H1 (cell line): ENCODE measurements at regions not wholly inside any gene's neighbourhood (a gene's known extent, or its start where the extent isn't known, plus 50 kb on each side); places are given as distances from the start of the nearest gene placed in this dataset.

Source experiments
- CTCF ChIA-PET: fragments of 300-600 bp; sonication (Branson Sonifier 250); formaldehyde crosslinking; loops from one replicate; lab custom pipeline; 2021; ENCODE audit not compliant: partially characterized antibody; lab: Charles Lee
- POLR2A ChIA-PET: fragments of 300-600 bp; sonication (Branson Sonifier 250); formaldehyde crosslinking; loops from one replicate; lab custom pipeline; 2021; ENCODE audit warnings: inconsistent platforms; ENCODE audit not compliant: partially characterized antibody; lab: Charles Lee
- DNase-seq, 2 experiments: peaks; one replicate each; pipeline versions ENCODE4 v3.0.0 to v3.0.0-alpha.2; 2010 to 2022; ENCODE audit warnings: low spot score in 2 of 2, low read depth in 1 of 2, mixed read lengths in 1 of 2
- FAIRE-seq: peaks from 2 replicates; lab custom pipeline; 2011; peaks lifted over from hg19 to GRCh38; lab: Jason Lieb, UNC
- H2AFZ ChIP-seq: 2 replicates; pipeline ENCODE4 v1.8.1; 2012; ENCODE audit warnings: low read length, inconsistent platforms
- H2AK5ac ChIP-seq: 2 replicates; pipeline ENCODE4 v1.6.1; 2013; ENCODE audit warnings: low read depth, low read length
- H2BK120ac ChIP-seq: replicated peaks from 2 replicates; pipeline ENCODE3; 2013; ENCODE audit warnings: low read depth, low read length, inconsistent platforms
- H2BK12ac ChIP-seq: 2 replicates; pipeline ENCODE4 v1.6.1; 2013; ENCODE audit warnings: low read depth, low read length
- H2BK15ac ChIP-seq: 2 replicates; pipeline ENCODE4 v1.6.1; 2013; ENCODE audit warnings: low read length
- H2BK20ac ChIP-seq: 2 replicates; pipeline ENCODE4 v1.6.1; 2013; ENCODE audit warnings: low read length
- H2BK5ac ChIP-seq: 2 replicates; pipeline ENCODE4 v1.6.1; 2013; ENCODE audit warnings: low read depth, low read length
- H3K14ac ChIP-seq: 2 replicates; pipeline ENCODE4 v1.6.1; 2013; ENCODE audit warnings: inconsistent platforms; ENCODE audit not compliant: insufficient read length
- H3K18ac ChIP-seq: 2 replicates; pipeline ENCODE4 v1.6.1; 2013; ENCODE audit warnings: low read length; ENCODE audit errors: extremely low read depth
- H3K23ac ChIP-seq: 2 replicates; pipeline ENCODE4 v1.6.1; 2013; ENCODE audit warnings: inconsistent platforms; ENCODE audit not compliant: insufficient read length
- H3K23me2 ChIP-seq: 2 replicates; pipeline ENCODE4 v1.6.1; 2013; ENCODE audit warnings: low read depth, low read length
- H3K27ac ChIP-seq: 2 replicates; pipeline ENCODE4 v1.6.1; 2011; ENCODE audit warnings: low read depth, low read length, inconsistent platforms
- H3K27me3 ChIP-seq, 4 experiments: replicated peaks in 1 of 4; 1 replicate in 1 of 4; 2 replicates in 3 of 4; pipeline versions ENCODE4 v1.6.1 to v1.8.1; 2011 to 2013; ENCODE audit warnings: low read length in 3 of 4, mild to moderate bottlenecking in 3 of 4, inconsistent platforms in 2 of 4, mixed read lengths in 2 of 4, moderate library complexity in 1 of 4; ENCODE audit not compliant: control insufficient read depth in 3 of 4, insufficient read depth in 3 of 4; ENCODE audit errors: extremely low read depth in 1 of 4
- H3K36me3 ChIP-seq, 4 experiments: 2 replicates each; pipeline versions ENCODE4 v1.6.1 to v1.8.1; 2011 to 2013; ENCODE audit warnings: mild to moderate bottlenecking in 4 of 4, low read length in 3 of 4, moderate library complexity in 2 of 4, control low read depth in 1 of 4, inconsistent platforms in 1 of 4; ENCODE audit not compliant: insufficient read depth in 4 of 4, control insufficient read depth in 2 of 4
- H3K4ac ChIP-seq: replicated peaks from 2 replicates; pipeline ENCODE3; 2013; ENCODE audit warnings: low read length, low read depth, mixed read lengths, inconsistent platforms; ENCODE audit not compliant: insufficient read length
- H3K4me1 ChIP-seq, 4 experiments: replicated peaks in 1 of 4; 1 replicate in 1 of 4; 2 replicates in 3 of 4; pipeline versions ENCODE4 v1.6.1 to v1.8.1; 2011 to 2013; ENCODE audit warnings: low read length in 3 of 4, inconsistent platforms in 2 of 4, mixed read lengths in 1 of 4; ENCODE audit not compliant: insufficient read depth in 4 of 4, control insufficient read depth in 3 of 4
- H3K4me2 ChIP-seq, 2 experiments: 2 replicates each; pipeline versions ENCODE4 v1.6.1 to v1.8.1; 2011 to 2013; ENCODE audit warnings: low read depth in 2 of 2, low read length in 2 of 2, control low read depth in 1 of 2, inconsistent platforms in 1 of 2, mild to moderate bottlenecking in 1 of 2; ENCODE audit not compliant: insufficient read depth in 1 of 2
- H3K4me3 ChIP-seq, 4 experiments: fragments of 200-600, 300-600 bp in 1 of 4; sonication (generic), shearing (Covaris generic), sonication (Bioruptor Twin) in 1 of 4; 2 replicates each; pipeline versions ENCODE4 v1.5.1 to v1.8.1; 2011 to 2016; ENCODE audit warnings: low read length in 4 of 4, low read depth in 3 of 4, control low read depth in 2 of 4, inconsistent platforms in 2 of 4, mild to moderate bottlenecking in 2 of 4, mixed read lengths in 1 of 4, moderate library complexity in 1 of 4; ENCODE audit not compliant: insufficient read depth in 2 of 4; ENCODE audit errors: extremely low read depth in 1 of 4
- H3K56ac ChIP-seq: replicated peaks from 2 replicates; pipeline ENCODE3; 2013; ENCODE audit warnings: low read depth, mild to moderate bottlenecking, mixed read lengths, low read length, inconsistent platforms; ENCODE audit not compliant: insufficient read length
- H3K79me1 ChIP-seq: 2 replicates; pipeline ENCODE4 v1.6.1; 2013; ENCODE audit warnings: low read depth, low read length, control low read depth
- H3K79me2 ChIP-seq, 2 experiments: 2 replicates each; pipeline versions ENCODE4 v1.6.1 to v1.8.1; 2012 to 2013; ENCODE audit warnings: low read length in 2 of 2, mild to moderate bottlenecking in 2 of 2, inconsistent platforms in 1 of 2; ENCODE audit not compliant: insufficient read depth in 2 of 2, control insufficient read depth in 1 of 2
- H3K9ac ChIP-seq, 4 experiments: replicated peaks in 1 of 4; 1 replicate in 1 of 4; 2 replicates in 3 of 4; pipeline versions ENCODE4 v1.6.1 to v1.8.1; 2011 to 2013; ENCODE audit warnings: low read depth in 3 of 4, low read length in 3 of 4, control low read depth in 2 of 4, mild to moderate bottlenecking in 2 of 4, moderate library complexity in 2 of 4, inconsistent platforms in 1 of 4; ENCODE audit errors: extremely low read depth in 1 of 4
- H3K9me3 ChIP-seq, 2 experiments: 2 replicates each; pipeline versions ENCODE4 v1.6.1 to v1.8.1; 2012 to 2013; ENCODE audit warnings: mild to moderate bottlenecking in 2 of 2, moderate library complexity in 2 of 2, control low read depth in 1 of 2, inconsistent platforms in 1 of 2, low read depth in 1 of 2, low read length in 1 of 2, mixed read lengths in 1 of 2; ENCODE audit not compliant: insufficient read depth in 2 of 2
- H4K20me1 ChIP-seq, 2 experiments: replicated peaks in 1 of 2; 2 replicates each; pipeline versions ENCODE3 to v1.8.1; 2011 to 2013; ENCODE audit warnings: inconsistent platforms in 2 of 2, low read length in 2 of 2, mild to moderate bottlenecking in 1 of 2; ENCODE audit not compliant: insufficient read depth in 2 of 2, control insufficient read depth in 1 of 2
- H4K5ac ChIP-seq: 2 replicates; pipeline ENCODE4 v1.6.1; 2013; ENCODE audit warnings: low read length, low read depth, mixed read lengths, inconsistent platforms; ENCODE audit not compliant: insufficient read length
- H4K8ac ChIP-seq: 2 replicates; pipeline ENCODE4 v1.8.0; 2013; ENCODE audit warnings: mild to moderate bottlenecking, moderate library complexity, low read length, inconsistent platforms; ENCODE audit not compliant: insufficient read depth; ENCODE audit errors: extremely low read depth
- H4K91ac ChIP-seq: replicated peaks from 2 replicates; pipeline ENCODE3; 2013; ENCODE audit warnings: low read length, mixed read lengths, inconsistent platforms; ENCODE audit not compliant: insufficient read length
- ASH2L ChIP-seq: fragments of 200-600, 300-600 bp; sonication (generic); IDR thresholded peaks from one replicate; pipeline ENCODE4 v1.7.1; 2017; ENCODE audit warnings: low read length
- CEBPB ChIP-seq: IDR thresholded peaks from 2 replicates; pipeline ENCODE4 v1.6.1; 2012; ENCODE audit warnings: low read depth, low read length
- CTBP2 ChIP-seq: IDR thresholded peaks from 2 replicates; pipeline ENCODE4 v1.7.0; 2011; ENCODE audit warnings: borderline replicate concordance, mild to moderate bottlenecking, moderate library complexity, mixed read lengths, low read length; ENCODE audit not compliant: insufficient read depth, insufficient read length
- EP300 ChIP-seq, 2 experiments: IDR thresholded peaks; 1 replicate in 1 of 2; 2 replicates in 1 of 2; pipeline ENCODE4 v1.6.1; 2011 to 2012; ENCODE audit warnings: low read depth in 2 of 2, low read length in 2 of 2, mild to moderate bottlenecking in 2 of 2, borderline replicate concordance in 1 of 2, inconsistent platforms in 1 of 2, moderate library complexity in 1 of 2
- GABPA ChIP-seq: IDR thresholded peaks from 2 replicates; pipeline ENCODE4 v1.6.1; 2011; ENCODE audit warnings: mild to moderate bottlenecking, low read length, moderate library complexity, borderline replicate concordance; ENCODE audit not compliant: insufficient read depth
- JUND ChIP-seq: IDR thresholded peaks from 2 replicates; pipeline ENCODE4 v1.6.1; 2011; ENCODE audit warnings: mild to moderate bottlenecking, improper control_type of control experiment, low read length
- KDM5A ChIP-seq: fragments of 200-600 bp; IDR thresholded peaks from 2 replicates; pipeline ENCODE4 v1.7.1; 2012; ENCODE audit warnings: mild to moderate bottlenecking, low read length, inconsistent platforms, mixed read lengths
- NRF1 ChIP-seq: IDR thresholded peaks from 2 replicates; pipeline ENCODE4 v1.6.1; 2011; ENCODE audit warnings: mild to moderate bottlenecking, low read depth, low read length, improper control_type of control experiment
- POU5F1 ChIP-seq: IDR thresholded peaks from 2 replicates; pipeline ENCODE4 v1.6.1; 2011; ENCODE audit warnings: low read depth, mild to moderate bottlenecking, low read length, moderate library complexity
- RNF2 ChIP-seq: fragments of 200-900, 300-1000 bp; sonication (generic); IDR thresholded peaks from 2 replicates; pipeline ENCODE4 v1.7.1; 2016; ENCODE audit warnings: borderline replicate concordance, low read depth, mild to moderate bottlenecking, antibody characterized with exemption, low read length; ENCODE audit not compliant: poor library complexity, severe bottlenecking; ENCODE audit errors: missing control alignments
- SIX5 ChIP-seq: IDR thresholded peaks from 2 replicates; pipeline ENCODE4 v1.6.1; 2011; ENCODE audit warnings: mild to moderate bottlenecking, low read depth, low read length
- WGBS, 2 experiments: shearing (Covaris generic) in 1 of 2; methylation state at CpG; one replicate each; pipeline versions ENCODE4 v1.1.6 to v1.1.7; 2013 to 2015; ENCODE audit warnings: low lambda C conversion rate in 2 of 2, mixed read lengths in 2 of 2, inconsistent platforms in 1 of 2, low coverage in 1 of 2, missing lambda C conversion rate in 1 of 2; ENCODE audit not compliant: insufficient replicate concordance in 2 of 2, insufficient coverage in 1 of 2, insufficient read length in 1 of 2; ENCODE audit errors: extremely low coverage in 1 of 2, missing lambda C conversion rate in 1 of 2; 5-methylcytosine and 5-hydroxymethylcytosine counted together
- TF ChIP-seq, protein P1 (sequence below): IDR thresholded peaks from 2 replicates; pipeline ENCODE4 v1.6.1; 2011; ENCODE audit warnings: low read depth, mild to moderate bottlenecking, low read length; ENCODE audit not compliant: insufficient read depth

DNA sequence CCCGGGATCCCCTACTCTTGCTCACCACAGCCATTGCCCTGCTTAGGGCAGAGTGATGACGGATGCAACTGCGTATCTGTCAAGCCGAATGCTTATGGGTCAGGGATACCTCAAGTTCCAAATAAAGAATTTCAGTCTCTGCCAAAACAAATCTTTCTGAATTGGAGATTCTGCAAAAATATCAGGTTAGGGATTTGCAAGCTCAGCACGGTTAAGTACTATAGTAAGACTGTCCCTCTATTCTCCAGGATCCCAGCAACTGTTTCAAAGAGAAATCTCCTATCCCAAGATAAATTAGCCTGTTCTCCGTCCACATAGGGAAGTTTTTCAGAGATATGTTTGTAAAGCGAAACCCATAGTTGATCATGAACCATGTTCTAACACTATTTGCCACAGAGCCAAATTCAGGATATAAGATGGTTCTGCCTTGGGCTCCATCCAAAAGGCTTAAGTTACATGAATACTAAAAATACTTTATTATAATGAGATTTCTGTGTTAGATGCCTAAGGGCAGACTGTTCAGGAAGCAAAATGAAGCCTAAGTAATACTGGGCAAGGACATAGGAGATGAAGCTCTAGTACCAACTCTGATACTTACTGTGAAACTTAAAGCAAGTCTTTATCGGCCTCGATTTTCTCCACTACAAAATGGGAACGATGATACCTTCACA, 100.1 kb upstream of the LPP start:
- Histone ChIP-seq H2AFZ (no peak overlapping the region), H2AK5ac (no peak overlapping the region), H2BK20ac (no peak overlapping the region), H3K56ac (no peak overlapping the region), H3K4me1 (peaks cover 3 to 16% (median 12%) of the 10 kb centered on the region in 4 experiments), H4K8ac (no peak overlapping the region), H3K27ac (no peak overlapping the region), H3K9ac (no peak overlapping the region), H3K18ac (no peak overlapping the region), H4K20me1 (no peaks in the 10 kb centered on the region), H4K5ac (no peak overlapping the region), H3K14ac (no peak overlapping the region), H2BK15ac (no peak overlapping the region), H3K9me3 (no peaks in the 10 kb centered on the region), H3K4ac (no peak overlapping the region), H3K27me3 (no peaks in the 10 kb centered on the region; a peak in 1 of 7 replicates), H2BK120ac (no peak overlapping the region), H3K4me2 (no peak overlapping the region), H3K79me2 (no peaks in the 10 kb centered on the region), H2BK5ac (no peak overlapping the region), H3K4me3 (no peak overlapping the region), H3K36me3 (no peaks in the 10 kb centered on the region), H3K79me1 (no peaks in the 10 kb centered on the region), H2BK12ac (no peak overlapping the region), H3K23me2 (no peaks in the 10 kb centered on the region; the same call in 1 of the 2 replicates), H3K23ac (no peak overlapping the region), H4K91ac (no peak overlapping the region)
- WGBS, 2 experiments = 87% methylated on average over 10 of the region's 10 CpGs; no CpG with 5 or more reads in 1 of the 2 experiments
- no peak for FAIRE-seq
- POLR2A ChIA-PET = interaction anchor here (1.5 kb wide), 1 partner anchor 8 kb away, joined by 3 read pairs; no protein-coding TSS in a partner anchor
- no peak for DNase-seq
- CTCF ChIA-PET = interaction anchor here (0.7 to 7.2 kb wide), 11 partner anchors 8 to 901 kb away, joined by 3 to 40 read pairs (median 3); no protein-coding TSS in a partner anchor
- TF ChIP-seq JUND (no peak), SIX5 (no peak), CTBP2 (no peak), RNF2 (no peak), POU5F1 (no peak), KDM5A (no peak), GABPA (no peak), EP300 (IDR thresholded peaks at IDR 0.05; ENCODE audit: borderline replicate concordance in 1 of 2, low read depth in 2 of 2, low read length in 2 of 2) (no peak), ASH2L (no peak), NRF1 (no peak), CEBPB (no peak)
- TF ChIP-seq, protein P1, sequence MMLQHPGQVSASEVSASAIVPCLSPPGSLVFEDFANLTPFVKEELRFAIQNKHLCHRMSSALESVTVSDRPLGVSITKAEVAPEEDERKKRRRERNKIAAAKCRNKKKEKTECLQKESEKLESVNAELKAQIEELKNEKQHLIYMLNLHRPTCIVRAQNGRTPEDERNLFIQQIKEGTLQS = no peak
